GM18861 (cell line): ENCODE measurements at regions not wholly inside any gene's neighbourhood (a gene's known extent, or its start where the extent isn't known, plus 50 kb on each side); places are given as distances from the start of the nearest gene placed in this dataset.

ENCODE experiments used
- ATAC-seq: cut with Tn5 transposase; IDR thresholded peaks from one replicate; pipeline ENCODE4 v1.9.1; 2021; ENCODE audit not compliant: unreplicated experiment

DNA sequence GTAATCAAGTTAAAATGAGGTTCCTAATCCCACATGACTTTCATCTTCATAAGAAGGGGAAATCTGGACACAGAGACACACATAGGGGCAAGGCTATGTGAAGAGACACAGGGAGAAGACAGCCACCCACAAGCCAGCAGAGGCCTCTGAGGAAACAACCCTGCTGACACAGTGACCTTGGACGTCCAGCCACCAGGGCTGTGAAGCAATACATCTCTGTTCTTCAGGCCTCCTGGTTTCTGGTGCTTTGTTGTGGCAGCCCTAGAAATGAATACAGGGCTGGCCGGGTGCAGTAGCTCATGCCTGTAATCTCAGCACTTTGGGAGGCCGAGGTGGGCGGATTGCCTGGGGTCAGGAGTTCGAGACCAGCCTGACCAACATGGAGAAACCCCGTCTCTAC lies 183.9 kb downstream of the CXCL12 start:
- ATAC-seq: no peak

DNA sequence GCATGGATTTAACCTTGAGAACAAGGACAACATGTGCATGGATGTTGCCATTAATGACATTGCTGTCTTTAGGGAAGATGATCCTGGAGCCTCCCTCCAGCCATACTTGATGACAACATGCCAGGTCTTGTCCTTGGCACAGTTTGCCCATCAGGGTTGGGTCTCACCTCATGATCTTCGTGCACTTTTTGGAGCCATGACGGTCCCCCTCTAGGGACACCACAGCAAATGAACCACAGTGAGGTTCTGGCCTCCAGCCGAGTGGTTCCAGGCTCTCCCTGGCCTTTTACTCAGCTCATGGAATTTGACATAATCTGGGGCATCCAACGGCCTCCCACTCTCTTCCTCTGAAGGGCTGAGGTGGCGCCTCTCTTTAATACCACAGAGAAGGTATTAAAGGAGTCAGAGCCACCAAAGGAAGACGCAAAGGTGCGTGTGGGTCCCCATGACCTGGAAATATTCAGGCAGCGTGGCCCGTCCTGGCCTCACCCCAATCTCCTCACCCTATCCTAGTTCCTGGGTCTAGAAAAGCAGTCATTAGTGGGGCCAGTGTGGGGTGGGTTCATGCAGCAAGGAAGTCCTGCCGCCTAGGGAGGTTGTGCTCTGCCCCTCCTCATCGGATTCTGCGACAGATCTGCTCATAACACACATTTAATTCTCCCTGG lies 184.8 kb downstream of the CXCL12 start:
- ATAC-seq: no peak

DNA sequence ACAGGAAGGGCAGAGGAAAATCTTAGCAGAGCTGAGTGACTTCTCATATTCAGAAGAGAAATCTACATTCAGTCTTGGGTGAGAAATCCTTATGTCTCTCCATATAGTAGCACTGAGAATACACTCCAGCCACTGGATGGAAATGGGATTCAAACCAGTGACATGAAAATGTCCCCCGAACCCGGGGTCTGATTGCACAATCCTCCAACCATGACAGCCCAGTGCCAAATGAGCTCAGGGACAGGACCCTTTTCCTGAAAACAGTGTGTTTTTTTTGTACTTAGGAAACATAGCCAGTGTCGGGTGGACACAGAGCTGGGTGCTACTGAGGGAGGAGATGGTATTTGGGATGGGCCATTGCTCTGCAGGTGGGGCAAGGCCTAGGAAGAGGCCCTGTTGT lies 185.6 kb downstream of the CXCL12 start:
- ATAC-seq: no peak

DNA sequence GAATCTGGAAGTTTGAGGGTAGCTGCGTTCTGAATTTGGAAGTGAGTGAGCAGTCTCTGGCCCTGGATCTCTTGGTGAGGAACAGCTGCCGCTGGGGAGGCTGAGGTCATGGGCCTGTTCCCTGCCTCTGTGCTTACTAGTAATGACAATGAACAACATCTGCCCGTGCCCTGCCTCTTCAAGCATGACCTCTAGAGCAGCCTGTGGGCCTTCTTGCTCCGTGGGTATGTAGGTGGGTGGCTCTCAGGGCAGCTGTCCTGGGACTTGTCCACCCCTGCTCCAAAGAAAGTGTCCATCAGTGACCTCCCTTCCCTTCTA lies 186.2 kb downstream of the CXCL12 start:
- no peak for ATAC-seq

DNA sequence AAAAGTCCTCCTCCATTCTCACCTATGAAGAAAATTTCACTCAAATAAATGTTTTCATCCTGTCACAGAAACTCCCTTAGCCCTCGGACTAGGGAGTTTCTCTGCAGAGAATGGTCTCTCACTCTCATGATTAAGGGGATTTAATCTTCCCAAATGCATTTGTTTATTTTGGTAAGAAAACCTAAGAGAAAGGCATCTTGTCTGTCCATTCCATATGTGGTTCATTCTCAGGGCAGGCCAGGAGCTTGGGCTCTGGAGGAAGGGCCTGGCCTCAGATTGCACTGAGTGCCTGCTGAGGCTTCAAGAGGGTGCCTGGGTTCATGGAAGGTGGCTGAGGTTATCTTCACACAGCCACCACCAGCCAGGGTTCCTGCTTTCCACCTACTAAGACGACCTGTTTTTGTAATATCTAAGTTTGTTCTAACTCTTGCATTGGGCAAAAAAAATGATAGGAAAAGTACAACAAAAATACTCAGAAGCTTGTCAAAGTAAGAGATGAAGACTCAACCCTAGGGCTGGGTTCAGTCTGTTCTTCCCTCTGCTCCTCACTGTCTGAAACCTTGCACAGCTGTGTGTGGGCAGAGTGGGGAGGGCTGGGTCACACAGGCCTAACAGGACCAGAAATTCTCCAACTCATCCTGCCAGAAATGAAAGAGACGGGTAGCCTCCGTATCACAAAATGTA lies 186.7 kb downstream of the CXCL12 start:
- ATAC-seq: no peak

DNA sequence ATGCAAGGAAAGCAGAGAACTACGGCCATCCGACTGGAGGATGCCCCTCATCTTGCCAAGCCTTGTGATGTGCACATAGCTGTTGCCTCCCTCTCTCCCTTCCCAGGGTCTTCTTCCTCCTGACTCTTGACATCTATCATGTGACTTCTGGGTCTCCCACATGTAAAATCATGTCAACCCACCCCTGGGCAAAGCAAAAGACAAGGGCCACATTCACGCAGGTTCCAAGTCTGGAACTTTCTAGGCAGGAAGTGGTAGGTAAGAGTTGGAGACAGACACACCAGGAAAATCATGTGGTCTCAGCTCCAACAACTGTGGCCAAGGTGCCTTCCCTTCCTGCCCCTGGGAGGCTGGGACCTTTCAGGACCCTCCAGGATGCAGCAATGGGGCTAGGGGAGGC lies 187.3 kb downstream of the CXCL12 start:
- ATAC-seq: no peak

DNA sequence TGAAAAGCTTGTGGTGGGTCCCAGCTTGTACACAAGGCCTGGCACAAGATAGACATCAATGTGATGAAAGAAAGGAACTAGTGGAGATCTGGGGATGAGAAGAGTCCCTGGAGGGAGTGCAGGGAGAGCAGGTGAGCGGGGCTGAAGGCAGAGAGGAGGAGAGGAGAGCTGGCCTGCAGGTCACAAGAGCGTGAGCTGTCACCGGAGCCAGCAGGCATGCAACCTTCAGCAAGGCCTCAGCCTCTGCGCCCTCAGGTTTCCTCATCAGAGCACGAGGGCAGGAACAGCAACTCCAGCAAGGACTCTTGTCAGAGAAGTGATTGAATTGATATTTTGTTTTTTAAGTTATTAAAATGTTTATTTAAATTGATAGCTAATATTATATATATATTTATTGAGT lies 188.6 kb downstream of the CXCL12 start:
- no peak for ATAC-seq

DNA sequence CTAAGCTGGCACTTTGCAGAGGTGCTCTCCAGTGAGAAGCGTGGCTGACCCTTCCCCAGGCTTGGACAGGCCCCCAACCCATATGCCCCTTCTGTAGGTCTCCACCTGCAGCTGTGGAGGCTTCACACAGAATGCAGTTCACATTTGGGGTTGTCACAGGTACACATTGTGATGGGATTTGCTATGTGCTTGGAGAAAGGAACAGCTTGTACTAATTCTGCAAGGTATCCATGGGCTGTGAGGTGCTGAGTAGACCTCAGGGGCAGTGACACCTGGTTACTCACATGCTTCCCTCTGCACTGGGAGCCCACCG lies 188.9 kb downstream of the CXCL12 start:
- no peak for ATAC-seq

DNA sequence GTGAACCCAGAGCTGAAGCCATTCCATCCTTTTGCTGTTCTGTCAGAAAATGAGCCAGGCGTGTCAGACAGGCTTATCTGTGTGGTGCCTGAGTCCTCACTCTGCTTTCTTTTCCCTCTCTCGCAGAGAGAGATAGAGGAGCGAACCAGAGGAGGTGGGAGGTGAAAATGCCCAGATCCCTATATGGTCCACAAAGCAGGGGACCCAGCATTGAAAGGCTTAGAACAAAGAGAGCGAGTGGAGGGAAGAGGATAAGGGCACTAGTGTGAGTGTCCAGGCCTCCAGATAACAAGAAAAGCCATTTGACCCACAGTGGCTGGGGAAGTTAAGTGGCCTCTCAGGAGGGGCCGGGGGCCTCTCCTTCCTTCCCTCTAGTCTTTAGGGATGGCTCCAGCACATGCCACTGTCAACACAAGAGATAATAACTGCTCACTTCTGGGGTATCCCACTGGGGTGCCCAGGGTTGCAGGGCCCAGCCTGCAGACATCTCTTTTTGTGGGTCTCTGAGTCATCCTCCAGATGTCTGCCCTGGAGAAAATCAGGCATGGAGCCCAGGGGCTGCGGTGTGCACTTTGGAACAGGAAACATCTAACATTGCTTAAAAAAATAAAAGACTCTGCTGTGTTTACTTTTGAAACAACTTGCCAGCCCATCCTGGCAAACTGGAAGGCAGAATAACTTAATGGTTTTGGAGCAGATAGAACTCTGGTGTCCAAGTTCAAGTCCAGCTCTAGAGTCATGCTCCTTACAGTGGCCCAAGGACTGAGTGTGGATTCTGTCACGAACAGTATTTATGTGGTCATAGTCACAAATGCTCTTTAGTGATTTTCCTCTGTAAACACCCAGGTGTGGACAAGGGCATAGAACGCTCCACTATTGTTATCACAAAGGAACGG lies 189.5 kb downstream of the CXCL12 start:
- no peak for ATAC-seq

DNA sequence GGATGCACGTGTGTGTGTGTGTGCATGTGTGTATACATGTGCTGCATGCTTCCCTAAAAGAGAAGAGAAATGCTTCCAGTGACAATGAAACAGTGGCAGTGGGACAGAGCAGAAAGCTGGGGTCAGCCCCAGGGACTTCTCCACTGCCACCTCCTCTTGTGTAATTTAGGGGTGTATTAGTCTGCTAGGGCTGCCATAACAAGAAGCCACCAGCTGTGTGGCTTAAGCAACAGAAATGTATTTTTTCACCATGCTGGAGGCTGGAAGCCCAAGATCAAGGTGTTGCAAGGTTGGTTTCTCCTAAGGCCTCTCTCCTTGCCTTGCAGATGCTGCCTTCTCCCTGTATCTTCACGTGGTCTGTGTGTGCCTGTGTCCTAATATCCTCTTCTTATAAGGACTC lies 190.5 kb downstream of the CXCL12 start:
- no peak for ATAC-seq

DNA sequence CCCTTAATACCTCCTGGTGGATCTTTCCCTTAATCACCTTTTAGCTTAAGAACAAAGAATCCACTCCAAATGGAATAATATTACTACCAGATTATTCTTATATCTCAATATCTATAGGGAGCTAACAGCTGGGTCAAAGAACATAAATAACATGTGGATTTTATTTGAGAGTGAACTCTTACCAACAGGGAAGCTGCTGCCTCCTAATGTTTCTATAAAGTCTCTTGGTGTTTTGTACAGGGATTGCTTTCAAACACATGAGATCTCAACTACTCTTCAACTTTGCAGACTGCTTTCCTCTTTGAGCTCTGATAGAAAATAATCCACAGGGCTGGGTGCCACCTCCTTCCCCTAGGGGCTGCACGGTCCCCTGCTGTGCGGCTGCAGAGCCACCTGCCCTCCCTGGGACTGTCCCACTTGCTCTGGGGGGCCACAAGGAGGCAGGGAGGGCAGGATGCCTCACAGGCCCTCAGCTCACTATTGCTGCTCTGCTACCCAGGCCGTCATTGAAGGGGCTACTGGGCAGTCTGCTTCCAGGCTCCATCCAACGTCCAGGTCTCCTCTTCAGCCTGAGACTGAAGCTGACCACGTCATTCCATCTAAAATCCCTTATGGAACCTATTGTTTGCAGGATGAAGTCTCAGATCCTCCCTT lies 191.2 kb downstream of the CXCL12 start:
- ATAC-seq: no peak

DNA sequence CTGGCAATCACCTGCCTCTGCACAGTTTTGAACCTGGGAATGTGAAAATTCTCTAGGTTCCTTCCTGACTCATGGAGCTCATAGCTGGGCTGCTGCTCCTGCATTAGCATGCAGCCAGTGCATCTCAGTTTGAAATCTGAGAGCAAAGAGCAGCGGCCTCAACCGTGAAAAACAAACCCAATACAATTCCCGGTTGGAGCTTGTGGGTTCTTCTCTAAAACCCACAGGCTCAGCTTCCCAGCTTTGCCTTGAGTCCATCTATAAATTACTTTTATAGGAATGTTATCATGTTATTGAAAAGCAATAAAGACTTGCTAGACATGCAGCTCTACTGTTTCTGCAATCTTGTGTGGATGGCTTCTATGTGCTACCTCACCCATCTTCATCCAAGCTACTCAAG lies 191.7 kb downstream of the CXCL12 start:
- ATAC-seq: no peak

DNA sequence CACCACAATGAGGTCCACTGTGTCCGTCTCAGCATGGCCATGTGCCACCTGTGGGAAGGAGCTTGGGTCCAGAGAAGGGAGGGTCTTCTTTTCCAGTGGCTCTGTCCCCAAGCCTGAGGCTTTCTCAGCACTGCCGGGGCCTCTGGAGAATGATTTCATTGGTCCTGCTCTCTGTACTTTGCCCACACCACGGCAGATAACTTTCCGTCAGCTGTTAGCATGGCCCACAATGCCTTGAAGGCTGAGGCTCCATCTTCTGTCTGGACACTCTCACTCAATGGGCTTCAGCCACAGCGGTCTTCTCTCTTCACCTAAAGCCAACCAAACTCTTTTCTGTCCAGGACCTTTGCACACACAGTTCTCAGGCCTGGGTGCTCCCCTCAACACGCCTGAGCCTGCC lies 192.5 kb downstream of the CXCL12 start:
- ATAC-seq: no peak

DNA sequence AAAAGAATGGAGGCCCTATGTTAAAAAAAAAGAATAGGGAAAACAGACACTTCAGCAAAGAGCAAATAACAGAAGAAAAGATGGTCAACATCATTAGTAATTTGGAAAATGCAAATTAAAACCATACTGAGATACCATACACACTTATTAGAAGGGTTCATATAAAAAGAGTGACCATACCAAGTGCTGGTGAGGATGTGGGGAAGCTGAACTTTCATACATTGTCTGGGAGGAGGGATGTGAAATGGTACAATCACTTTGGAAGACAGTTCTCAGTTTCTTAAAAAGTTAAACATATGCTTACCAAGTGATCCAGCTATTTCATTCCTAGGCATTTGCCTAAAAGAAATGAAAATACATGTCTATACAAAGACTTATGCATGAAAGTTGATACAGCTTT lies 194.4 kb downstream of the CXCL12 start:
- ATAC-seq: no peak

DNA sequence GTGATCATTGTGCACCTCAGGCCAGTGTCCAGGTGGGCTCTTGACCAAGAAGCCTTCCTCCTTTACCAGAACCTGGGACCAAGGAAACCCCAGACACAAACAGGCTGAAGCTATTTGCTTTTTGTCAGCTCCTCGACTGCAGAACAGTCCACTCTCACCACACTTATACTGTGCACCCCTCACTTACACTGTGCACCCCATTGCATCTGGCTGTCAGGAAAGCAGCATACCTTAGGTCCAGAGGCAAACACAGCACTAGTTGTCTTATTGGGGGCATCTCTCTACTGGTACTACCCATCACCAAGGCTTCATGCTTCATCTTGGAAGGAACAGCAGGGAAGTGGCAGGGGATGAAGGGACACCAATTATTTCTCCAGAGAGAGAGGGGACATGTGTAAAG lies 198.1 kb downstream of the CXCL12 start:
- no peak for ATAC-seq

DNA sequence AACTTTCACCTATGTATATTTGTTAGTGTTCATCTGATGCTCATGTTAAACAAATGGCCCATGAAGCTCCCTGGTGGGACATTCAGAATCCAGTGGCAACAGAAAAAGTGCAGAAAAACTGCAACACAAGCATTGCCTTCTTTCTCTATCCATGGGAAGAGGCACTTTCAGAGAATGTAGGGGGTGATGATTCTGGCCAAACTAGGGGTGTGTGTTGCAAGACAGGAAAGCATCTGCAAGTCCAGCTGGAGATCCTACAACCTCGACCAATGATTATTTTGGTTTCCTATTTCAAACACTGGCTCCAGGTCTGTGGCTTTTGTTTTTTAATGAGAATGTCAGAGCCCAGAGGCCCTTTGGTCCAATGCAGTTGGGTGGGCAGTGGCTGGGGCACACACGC lies 198.7 kb downstream of the CXCL12 start:
- ATAC-seq: no peak

DNA sequence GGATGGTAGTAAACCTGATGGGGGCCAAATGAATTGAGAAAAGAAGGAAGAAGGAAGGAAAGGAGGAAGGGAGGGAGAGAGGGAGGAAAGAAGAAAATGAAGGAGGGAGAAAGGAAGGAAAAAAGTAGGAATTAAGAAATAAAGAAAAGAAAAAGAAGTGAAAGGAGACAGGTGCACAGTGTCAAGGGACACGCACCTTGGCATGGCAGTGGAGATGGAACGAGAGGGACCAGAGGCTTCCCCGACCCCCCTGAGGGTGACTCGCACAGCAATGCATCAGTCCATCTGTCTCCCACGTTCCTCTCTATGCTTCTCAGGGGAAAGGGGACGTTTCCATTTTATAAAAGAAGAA lies 199.6 kb downstream of the CXCL12 start:
- ATAC-seq: no peak

DNA sequence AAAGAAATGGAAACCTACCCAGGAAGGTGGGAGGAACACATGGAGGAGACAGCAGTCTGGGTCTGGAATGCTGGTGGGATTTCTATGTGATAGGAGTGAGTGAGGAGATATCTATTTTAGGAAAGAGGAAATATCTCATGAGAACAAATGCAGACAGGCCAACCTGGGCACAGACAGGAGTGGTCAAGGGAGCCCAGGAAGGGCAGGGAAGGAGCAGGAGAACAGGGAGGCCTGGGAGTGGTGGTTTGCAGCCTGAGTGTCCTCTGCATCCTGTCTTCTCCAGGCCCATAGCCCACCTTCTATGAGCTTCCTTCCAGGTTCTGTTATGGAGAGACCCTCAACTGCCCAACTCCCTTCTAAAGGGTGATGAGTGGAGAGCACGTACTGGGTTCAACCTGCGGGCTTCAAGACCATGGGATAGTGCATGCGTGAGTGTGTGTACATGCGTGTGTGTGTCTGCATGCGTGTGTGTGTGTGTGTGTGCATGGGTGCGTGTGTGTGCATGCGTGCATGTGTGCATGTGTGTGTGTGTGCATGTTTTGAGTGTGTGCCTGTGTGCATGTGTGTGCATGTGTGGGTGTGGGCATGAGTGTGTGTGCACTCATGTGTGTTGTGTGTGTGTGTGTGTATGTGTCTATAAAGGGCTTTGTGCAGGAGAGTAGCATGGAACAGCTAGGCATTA lies 200.1 kb downstream of the CXCL12 start:
- ATAC-seq: no peak

DNA sequence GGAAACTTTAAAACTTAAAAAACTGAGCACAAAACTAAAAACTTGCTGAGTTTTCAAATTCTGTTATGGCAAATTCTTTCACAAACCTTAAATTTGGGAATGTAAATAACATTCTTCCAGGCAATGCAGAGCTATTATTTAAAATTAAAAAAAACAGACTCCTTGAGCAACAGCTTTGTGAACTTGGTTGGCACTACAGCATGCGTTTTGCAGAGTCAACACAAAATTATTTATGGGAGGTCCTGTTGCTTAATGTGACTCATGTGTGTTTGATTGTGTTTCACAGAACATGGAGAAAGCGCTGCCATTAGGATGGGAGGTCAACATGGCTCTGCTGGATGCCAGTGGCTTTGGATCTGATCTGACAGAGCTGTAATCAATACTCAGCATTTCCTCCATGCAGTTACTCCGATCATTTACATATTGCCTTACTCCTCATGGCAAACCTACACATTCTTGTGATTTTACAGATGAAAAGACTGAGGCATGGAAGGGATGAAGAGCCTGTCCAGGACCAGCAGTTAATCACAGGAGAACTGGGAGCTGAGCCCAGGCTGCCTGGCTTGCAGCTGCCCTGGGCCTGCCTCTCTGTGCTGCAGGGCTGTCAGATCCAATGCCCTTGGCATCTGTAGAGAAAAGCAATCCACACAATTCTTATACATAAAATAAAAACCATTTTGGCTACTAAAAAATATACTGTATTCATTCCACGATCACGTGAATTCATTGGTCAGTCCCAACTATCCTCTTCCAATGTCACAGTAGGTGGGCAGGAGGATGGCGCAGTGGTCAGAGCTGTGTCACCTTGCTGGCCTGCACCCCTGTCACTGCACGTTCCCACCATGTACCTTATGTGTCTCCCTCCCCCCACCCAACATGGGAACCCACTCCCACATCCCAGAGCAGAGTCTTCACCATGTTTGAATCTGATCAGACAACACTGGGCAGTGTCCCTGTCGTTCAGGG lies 200.9 kb downstream of the CXCL12 start:
- no peak for ATAC-seq

DNA sequence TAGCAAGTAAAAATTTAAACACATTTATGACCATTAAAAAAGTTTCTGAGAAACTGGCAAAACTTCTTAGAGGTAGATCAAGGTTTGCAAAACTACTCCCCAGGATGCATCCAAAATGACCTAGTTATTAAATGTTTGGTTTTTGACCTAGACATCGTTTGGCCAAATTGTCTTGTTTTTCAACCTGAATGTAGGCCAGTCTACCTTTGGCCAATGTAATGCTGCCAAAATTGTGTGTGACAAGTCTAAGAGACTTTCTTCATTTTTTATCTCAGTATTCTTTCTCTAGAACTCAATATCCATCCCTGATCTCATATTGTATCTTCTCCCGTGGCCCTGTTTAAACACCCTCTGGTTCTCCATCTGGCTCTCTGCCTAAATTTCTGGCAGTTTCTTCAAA lies 202.0 kb downstream of the CXCL12 start:
- no peak for ATAC-seq
